Neural cell (in vitro differentiated cells): ENCODE measurements at regions not wholly inside any gene's neighbourhood (a gene's known extent, or its start where the extent isn't known, plus 50 kb on each side); places are given as distances from the start of the nearest gene placed in this dataset.

Source experiments
- EP300 ChIP-seq: fragments of 450-650 bp; conservative IDR thresholded peaks from 2 replicates; pipeline ENCODE4 v1.6.1; 2014; ENCODE audit warnings: antibody characterized with exemption, mild to moderate bottlenecking, moderate library complexity; ENCODE audit not compliant: poor library complexity, severe bottlenecking
- EZH2 ChIP-seq: fragments of 200-600, 300-800 bp; shearing (Covaris generic), sonication (generic); IDR thresholded peaks from 2 replicates; pipeline ENCODE4 v1.6.1; 2014; ENCODE audit warnings: antibody characterized with exemption, low read length, borderline replicate concordance, mild to moderate bottlenecking; ENCODE audit not compliant: insufficient read depth, poor library complexity, severe bottlenecking
- MXI1 ChIP-seq: fragments of 450-650 bp; conservative IDR thresholded peaks from 2 replicates; pipeline ENCODE4 v1.6.1; 2014; ENCODE audit warnings: antibody characterized with exemption, mild to moderate bottlenecking; ENCODE audit not compliant: poor library complexity, severe bottlenecking
- POLR2AphosphoS5 ChIP-seq: IDR thresholded peaks from 2 replicates; pipeline ENCODE4 v1.6.1; 2012
- RAD21 ChIP-seq: fragments of 450-650 bp; conservative IDR thresholded peaks from 2 replicates; pipeline ENCODE4 v1.6.1; 2014; ENCODE audit warnings: antibody characterized with exemption, mild to moderate bottlenecking, moderate library complexity
- SMC3 ChIP-seq: fragments of 450-650 bp; conservative IDR thresholded peaks from 2 replicates; pipeline ENCODE4 v1.6.1; 2014; ENCODE audit warnings: antibody characterized with exemption, mild to moderate bottlenecking, moderate library complexity; ENCODE audit not compliant: poor library complexity
- TF ChIP-seq, protein P1 (sequence below): fragments of 450-650 bp; IDR thresholded peaks from 2 replicates; pipeline ENCODE4 v1.5.1; 2014; ENCODE audit warnings: antibody characterized with exemption, mild to moderate bottlenecking, moderate library complexity; ENCODE audit not compliant: poor library complexity, severe bottlenecking

DNA sequence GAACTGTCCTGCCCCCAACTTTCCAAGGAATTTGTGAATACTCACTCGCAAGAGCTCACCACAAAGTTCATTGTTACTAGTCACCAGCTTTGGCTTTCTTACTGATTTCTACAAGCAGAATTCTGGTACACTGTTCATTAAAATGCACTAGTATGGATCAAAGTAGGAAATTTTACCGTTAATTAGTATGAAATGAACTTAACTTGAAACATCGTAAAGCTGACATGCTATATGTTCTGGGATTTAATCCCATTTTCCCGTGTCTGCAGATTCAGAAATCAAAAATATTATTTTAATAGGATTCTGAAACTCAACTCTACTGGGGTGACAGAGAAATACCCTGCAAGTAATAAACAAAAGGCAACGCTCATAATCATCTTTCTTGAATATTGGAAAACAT, 399.3 kb downstream of the DOK5 start:
- TF ChIP-seq MXI1 (no peak), EP300 (no peak), SMC3 (no peak), EZH2 (no peak), RAD21 (no peak), POLR2AphosphoS5 (no peak)
- TF ChIP-seq, protein P1, sequence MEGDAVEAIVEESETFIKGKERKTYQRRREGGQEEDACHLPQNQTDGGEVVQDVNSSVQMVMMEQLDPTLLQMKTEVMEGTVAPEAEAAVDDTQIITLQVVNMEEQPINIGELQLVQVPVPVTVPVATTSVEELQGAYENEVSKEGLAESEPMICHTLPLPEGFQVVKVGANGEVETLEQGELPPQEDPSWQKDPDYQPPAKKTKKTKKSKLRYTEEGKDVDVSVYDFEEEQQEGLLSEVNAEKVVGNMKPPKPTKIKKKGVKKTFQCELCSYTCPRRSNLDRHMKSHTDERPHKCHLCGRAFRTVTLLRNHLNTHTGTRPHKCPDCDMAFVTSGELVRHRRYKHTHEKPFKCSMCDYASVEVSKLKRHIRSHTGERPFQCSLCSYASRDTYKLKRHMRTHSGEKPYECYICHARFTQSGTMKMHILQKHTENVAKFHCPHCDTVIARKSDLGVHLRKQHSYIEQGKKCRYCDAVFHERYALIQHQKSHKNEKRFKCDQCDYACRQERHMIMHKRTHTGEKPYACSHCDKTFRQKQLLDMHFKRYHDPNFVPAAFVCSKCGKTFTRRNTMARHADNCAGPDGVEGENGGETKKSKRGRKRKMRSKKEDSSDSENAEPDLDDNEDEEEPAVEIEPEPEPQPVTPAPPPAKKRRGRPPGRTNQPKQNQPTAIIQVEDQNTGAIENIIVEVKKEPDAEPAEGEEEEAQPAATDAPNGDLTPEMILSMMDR: no peak
